Fibroblast of gingiva (primary cell): ENCODE measurements at regions not wholly inside any gene's neighbourhood (a gene's known extent, or its start where the extent isn't known, plus 50 kb on each side); places are given as distances from the start of the nearest gene placed in this dataset.
"Not testable (repeated sequence)": the region's sequence is repeated elsewhere in the genome, so short reads cannot be mapped to it uniquely, and the experiment has no call there.

Experiments
- DNase-seq: peaks from one replicate; pipeline ENCODE4 v3.0.0-alpha.2; 2011; ENCODE audit warnings: low read depth

- DNase-seq, result peak; percentile 54
These were observed 51.2 kb upstream of the MB21D2 start for GRCh38 chr3:192968901-192969300.

- no peak for DNase-seq
These were observed 63.0 kb upstream of the MB21D2 start for GRCh38 chr3:192980632-192981031.

- DNase-seq, result no peak
These were observed 68.7 kb upstream of the MB21D2 start for GRCh38 chr3:192986379-192986778.

GRCh38 chr3:192991356-192991755 lies 73.7 kb upstream of the MB21D2 start:
- DNase-seq, result no peak

GRCh38 chr3:192992361-192992760 lies 74.7 kb upstream of the MB21D2 start:
- DNase-seq, result no peak

- no peak for DNase-seq
These were observed 75.8 kb upstream of the MB21D2 start for GRCh38 chr3:192993411-192993810.

GRCh38 chr3:193001113-193001512 lies 83.5 kb upstream of the MB21D2 start:
- DNase-seq, result not testable (repeated sequence)

GRCh38 chr3:193003624-193004023 lies 86.0 kb upstream of the MB21D2 start:
- not testable (repeated sequence) for DNase-seq

GRCh38 chr3:193008654-193009053 lies 91.0 kb upstream of the MB21D2 start:
- DNase-seq, result no peak

- no peak for DNase-seq
These were observed 92.5 kb upstream of the MB21D2 start for GRCh38 chr3:193010191-193010590.

GRCh38 chr3:193011958-193012357 lies 94.3 kb upstream of the MB21D2 start:
- DNase-seq, result no peak

- DNase-seq, result no peak
These were observed 97.2 kb upstream of the MB21D2 start for GRCh38 chr3:193014902-193015301.

- DNase-seq, result no peak
These were observed 98.8 kb upstream of the MB21D2 start for GRCh38 chr3:193016437-193016901.

- DNase-seq, result no peak
These were observed 103.9 kb upstream of the MB21D2 start for GRCh38 chr3:193021506-193022010.

GRCh38 chr3:193023218-193023617 lies 105.6 kb upstream of the MB21D2 start:
- no peak for DNase-seq

GRCh38 chr3:193028258-193028657 lies 110.6 kb upstream of the MB21D2 start:
- DNase-seq, result no peak

- no peak for DNase-seq
These were observed 112.1 kb upstream of the MB21D2 start for GRCh38 chr3:193029800-193030199.

GRCh38 chr3:193030276-193030675 lies 112.6 kb upstream of the MB21D2 start:
- DNase-seq, result no peak

- DNase-seq, result no peak
These were observed 114.3 kb upstream of the MB21D2 start for GRCh38 chr3:193031911-193032310.

- DNase-seq, result no peak
These were observed 115.6 kb upstream of the MB21D2 start for GRCh38 chr3:193033226-193033780.

GRCh38 chr3:193037828-193038227 lies 120.2 kb upstream of the MB21D2 start:
- not testable (repeated sequence) for DNase-seq

GRCh38 chr3:193039058-193039457 lies 121.4 kb upstream of the MB21D2 start:
- no peak for DNase-seq

GRCh38 chr3:193040836-193041672 lies 123.4 kb upstream of the MB21D2 start:
- DNase-seq, result peak; percentile 35
